ENCODE measurements at regions not wholly inside any gene's neighbourhood (a gene's known extent, or its start where the extent isn't known, plus 50 kb on each side); places are given as distances from the start of the nearest gene placed in this dataset.

DNA sequence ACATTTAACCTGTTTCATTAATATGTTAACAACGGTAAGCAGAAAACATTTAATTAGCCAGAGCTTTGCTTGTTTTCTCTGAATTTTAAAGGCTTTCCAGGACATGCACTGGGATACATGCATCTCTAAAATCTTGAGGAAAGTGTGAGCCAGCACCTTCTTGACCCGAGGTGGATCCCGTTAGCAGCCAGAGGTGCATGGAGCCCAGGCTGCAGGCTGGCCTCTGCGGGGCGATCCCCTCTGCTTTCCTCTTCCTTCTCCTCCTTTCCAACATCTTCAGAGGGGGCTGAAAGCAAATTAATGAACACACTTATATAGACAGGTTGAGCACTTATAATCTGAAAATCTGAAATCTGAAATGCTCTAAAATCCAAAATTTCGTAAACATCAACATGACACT is 128.7 kb upstream of the CST7 start:
- TF ChIP-seq HOXA7 (CRISPR knock-in tag; IDR thresholded peaks at IDR 0.05; ENCODE audit: borderline replicate concordance) = no peak
- TF ChIP-seq, protein P1, sequence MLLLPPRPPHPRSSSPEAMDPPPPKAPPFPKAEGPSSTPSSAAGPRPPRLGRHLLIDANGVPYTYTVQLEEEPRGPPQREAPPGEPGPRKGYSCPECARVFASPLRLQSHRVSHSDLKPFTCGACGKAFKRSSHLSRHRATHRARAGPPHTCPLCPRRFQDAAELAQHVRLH (tag by site-specific recombination; IDR thresholded peaks at IDR 0.05) = no peak
- TF ChIP-seq ZNF514 (tag by site-specific recombination; IDR thresholded peaks at IDR 0.05) = no peak
- no peak for TF ChIP-seq ZNF747 (tag by site-specific recombination; IDR thresholded peaks at IDR 0.05)
- no peak for TF ChIP-seq ZNF549 (tag by site-specific recombination; IDR thresholded peaks at IDR 0.05)
- TF ChIP-seq ZNF174 (tag by site-specific recombination; IDR thresholded peaks at IDR 0.05) = no peak
- no peak for TF ChIP-seq ZNF707 (tag by site-specific recombination; IDR thresholded peaks at IDR 0.05)
- ChIA-PET CTCF (no interaction called here), POLR2A (no interaction called here)
- Histone ChIP-seq H3K4me3 (ENCODE audit: low read depth, low read length) (no peak overlapping the region), H3K9me3 (ENCODE audit: control insufficient read depth, insufficient read depth, low read depth, low read length) (no peaks in the 10 kb centered on the region), H3K4me1 (ENCODE audit: control insufficient read depth, insufficient read depth, low read length) (no peaks in the 10 kb centered on the region), H3K36me3 (ENCODE audit: control insufficient read depth in 2 of 2, insufficient read depth in 1 of 2, low read length in 2 of 2) (no peaks in the 10 kb centered on the region), H3K27ac (ENCODE audit: extremely low read depth, low read depth, low read length) (no peak overlapping the region)

- ChIA-PET CTCF (interaction anchor here (0.6 kb wide), 1 partner anchor 565 kb away, joined by 4 read pairs; no protein-coding TSS in a partner anchor), POLR2A (no interaction called here)
- no peaks in the 10 kb centered on the region for H3K4me1 ChIP-seq (ENCODE audit: control insufficient read depth, insufficient read depth, low read length)
- H3K27ac ChIP-seq (ENCODE audit: extremely low read depth, low read depth, low read length) = no peak overlapping the region
- H3K36me3 ChIP-seq (ENCODE audit: control insufficient read depth in 2 of 2, insufficient read depth in 1 of 2, low read length in 2 of 2) = no peaks in the 10 kb centered on the region
- no peak overlapping the region for H3K4me3 ChIP-seq (ENCODE audit: low read depth, low read length)
- TF ChIP-seq ZNF585B (tag by site-specific recombination; IDR thresholded peaks at IDR 0.05) = no peak
- no peak for TF ChIP-seq GLIS2 (tag by site-specific recombination; IDR thresholded peaks at IDR 0.05)
- TF ChIP-seq ZNF529 (tag by site-specific recombination; IDR thresholded peaks at IDR 0.05; ENCODE audit: insufficient replicate concordance) = no peak
- TF ChIP-seq ZNF837 (tag by site-specific recombination; IDR thresholded peaks at IDR 0.05) = no peak
- no peak for TF ChIP-seq HIC1 (tag by site-specific recombination; IDR thresholded peaks at IDR 0.05)
- no peak for TF ChIP-seq ZNF626 (tag by site-specific recombination; IDR thresholded peaks at IDR 0.05)
- TF ChIP-seq GLI2 (tag by site-specific recombination; IDR thresholded peaks at IDR 0.05; ENCODE audit: borderline replicate concordance, low read depth) = no peak
- TF ChIP-seq ZFP3 (tag by site-specific recombination; IDR thresholded peaks at IDR 0.05; ENCODE audit: low read depth) = no peak
- TF ChIP-seq GLIS1 (tag by site-specific recombination; IDR thresholded peaks at IDR 0.05) = no peak
- no peak for TF ChIP-seq ZNF354C (tag by site-specific recombination; IDR thresholded peaks at IDR 0.05; ENCODE audit: borderline replicate concordance, low read depth)
- TF ChIP-seq ZSCAN16 (tag by site-specific recombination; IDR thresholded peaks at IDR 0.05) = no peak
- no peaks in the 10 kb centered on the region for H3K9me3 ChIP-seq (ENCODE audit: control insufficient read depth, insufficient read depth, low read depth, low read length)
Observed at GRCh38 chr20:24821391-24821790, 127.7 kb upstream of the CST7 start.

DNA sequence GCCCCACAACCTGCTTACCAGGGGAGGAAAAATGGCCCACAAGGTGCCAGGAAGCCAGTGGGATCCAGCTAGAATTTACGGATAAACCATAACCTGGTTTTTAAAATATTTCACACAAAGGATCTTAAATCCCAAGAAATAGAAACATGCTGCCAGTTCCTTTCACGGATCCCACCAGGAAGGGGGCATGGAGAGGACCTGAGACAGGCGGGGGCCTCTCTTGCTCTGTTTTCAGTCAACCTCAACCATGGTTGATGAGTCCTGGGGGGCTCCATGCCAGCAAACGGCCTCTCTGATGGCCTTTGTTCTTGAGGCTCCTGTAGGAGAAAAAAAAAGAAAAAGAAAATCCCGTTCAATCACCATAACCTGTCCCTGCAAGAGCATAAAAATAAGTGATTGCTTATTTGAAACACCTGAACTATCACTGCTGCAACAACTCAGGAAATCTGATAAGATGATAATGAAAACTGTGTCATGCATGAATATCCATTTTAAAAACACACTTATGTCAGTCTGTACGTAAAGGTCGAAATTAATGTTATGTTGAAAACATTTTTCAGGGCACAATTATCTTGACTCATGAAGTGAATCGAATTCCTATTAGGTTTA is 125.8 kb upstream of the CST7 start:
- no peak overlapping the region for H3K4me3 ChIP-seq (ENCODE audit: low read depth, low read length)
- H3K36me3 ChIP-seq (ENCODE audit: control insufficient read depth in 2 of 2, insufficient read depth in 1 of 2, low read length in 2 of 2) = no peaks in the 10 kb centered on the region
- no peaks in the 10 kb centered on the region for H3K9me3 ChIP-seq (ENCODE audit: control insufficient read depth, insufficient read depth, low read depth, low read length)
- H3K4me1 ChIP-seq (ENCODE audit: control insufficient read depth, insufficient read depth, low read length) = no peaks in the 10 kb centered on the region
- CTCF ChIA-PET = interaction anchor here (0.7 kb wide), 1 partner anchor 15 kb away, joined by 3 read pairs; no protein-coding TSS in a partner anchor
- POLR2A ChIA-PET = no interaction called here
- H3K27ac ChIP-seq (ENCODE audit: extremely low read depth, low read depth, low read length) = no peak overlapping the region
- no peak for TF ChIP-seq ZFP3 (tag by site-specific recombination; IDR thresholded peaks at IDR 0.05; ENCODE audit: low read depth)
- TF ChIP-seq WT1 (tag by site-specific recombination; IDR thresholded peaks at IDR 0.05) = no peak
- no peak for TF ChIP-seq ZNF132 (tag by site-specific recombination; IDR thresholded peaks at IDR 0.05; ENCODE audit: borderline replicate concordance)
- no peak for TF ChIP-seq ZNF423 (tag by site-specific recombination; IDR thresholded peaks at IDR 0.05)
- TF ChIP-seq REST (tag by site-specific recombination; IDR thresholded peaks at IDR 0.05) = no peak
- TF ChIP-seq ZNF138 (tag by site-specific recombination; IDR thresholded peaks at IDR 0.05; ENCODE audit: borderline replicate concordance) = no peak
- no peak for TF ChIP-seq ZSCAN18 (tag by site-specific recombination; IDR thresholded peaks at IDR 0.05)
- TF ChIP-seq ZBTB20 (tag by site-specific recombination; IDR thresholded peaks at IDR 0.05) = no peak
- TF ChIP-seq ZNF114 (tag by site-specific recombination; IDR thresholded peaks at IDR 0.05) = no peak
